ENCODE measurements at regions not wholly inside any gene's neighbourhood (a gene's known extent, or its start where the extent isn't known, plus 50 kb on each side); places are given as distances from the start of the nearest gene placed in this dataset.

DNA sequence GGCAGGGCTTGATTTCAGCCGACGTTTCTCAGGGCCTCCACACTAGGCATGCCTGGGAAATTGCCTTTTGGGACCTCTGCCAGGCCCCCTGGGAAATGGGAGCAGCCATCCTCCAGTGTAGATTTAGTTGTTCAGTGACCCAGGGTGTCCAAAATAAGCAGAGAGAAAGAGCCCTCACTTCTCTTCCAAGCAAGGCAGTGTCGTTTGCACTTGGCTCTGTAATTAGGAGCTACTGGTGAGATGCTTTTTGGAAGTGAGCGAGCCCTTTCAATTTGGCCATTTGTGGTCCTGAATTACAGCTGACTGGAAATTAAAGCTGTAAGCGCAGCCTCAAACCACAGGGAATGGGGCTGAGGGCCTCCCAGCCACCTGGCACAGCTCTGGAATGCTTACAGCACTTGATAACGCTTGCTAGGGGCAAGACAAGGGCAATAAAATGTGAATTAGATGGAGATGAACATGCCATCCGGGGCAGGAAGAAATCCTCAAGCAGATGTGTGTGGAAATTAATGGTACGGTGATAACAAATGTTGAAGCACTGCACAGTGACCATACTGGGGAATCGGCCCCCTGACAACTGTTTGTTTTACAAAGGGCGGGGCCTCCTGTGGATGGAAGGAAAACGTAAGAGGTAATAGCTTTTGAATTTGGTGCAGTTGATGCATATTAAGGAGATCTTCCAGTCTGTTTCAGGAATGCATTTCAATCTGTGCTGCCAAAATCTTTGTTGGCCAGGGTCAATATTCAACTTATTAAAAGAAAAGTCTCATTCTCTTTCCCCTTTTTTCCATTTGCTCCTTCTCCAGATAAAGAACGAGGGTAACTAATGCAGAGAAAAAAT is 173.1 kb downstream of the UXS1 start:
- no peak for DNase-seq (ENCODE audit: low read depth)
- no peak for TF ChIP-seq CTCF (conservative IDR thresholded peaks at IDR 0.05; ENCODE audit: low read depth, low read length)
- H3K4me3 ChIP-seq (ENCODE audit: low read depth, low read length), result no peak overlapping the region

DNA sequence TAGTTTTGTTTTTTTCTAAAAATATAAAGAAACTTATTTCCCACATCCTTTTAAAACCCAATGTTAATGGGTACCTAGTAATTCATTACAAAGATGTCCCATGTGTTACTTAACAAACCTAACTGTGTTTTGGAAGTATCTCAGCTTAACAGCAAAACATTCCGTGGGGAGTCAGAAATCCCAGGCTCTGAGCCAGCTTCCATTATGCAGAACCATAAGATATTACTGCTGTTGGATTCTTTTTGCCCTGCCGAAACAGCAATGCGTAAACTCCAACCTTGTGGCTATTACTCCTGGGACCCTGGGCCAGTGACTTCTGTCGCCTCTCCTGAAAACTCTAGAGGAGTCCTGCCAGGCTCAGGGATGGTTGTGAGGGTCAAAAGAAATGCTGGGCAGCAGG is 174.1 kb downstream of the UXS1 start:
- H3K4me3 ChIP-seq (ENCODE audit: low read depth, low read length), result no peak overlapping the region
- TF ChIP-seq CTCF (conservative IDR thresholded peaks at IDR 0.05; ENCODE audit: low read depth, low read length), result no peak
- DNase-seq (ENCODE audit: low read depth), result peak; percentile 40

DNA sequence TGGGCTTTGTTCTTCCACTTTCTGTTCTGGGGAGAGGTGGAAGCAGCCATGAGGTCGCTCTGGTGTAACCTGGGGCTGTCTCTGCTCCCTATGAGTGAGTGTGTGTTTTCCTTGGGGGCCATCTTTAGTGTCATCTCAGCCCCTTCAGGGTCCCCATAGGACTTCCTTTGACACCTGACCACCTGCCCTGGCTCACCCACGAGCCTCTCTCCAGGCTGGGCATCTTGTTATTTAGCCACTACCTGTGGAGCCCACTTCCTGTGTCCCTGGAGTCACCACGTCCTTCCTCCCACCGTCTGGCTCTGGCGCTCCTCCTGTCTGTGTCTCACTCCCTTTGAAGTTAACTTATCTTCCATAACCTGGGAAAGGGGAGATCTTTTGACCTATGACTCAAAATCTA is 176.0 kb downstream of the UXS1 start:
- no peak for TF ChIP-seq CTCF (conservative IDR thresholded peaks at IDR 0.05; ENCODE audit: low read depth, low read length)
- no peak overlapping the region for H3K4me3 ChIP-seq (ENCODE audit: low read depth, low read length)
- DNase-seq (ENCODE audit: low read depth), result no peak

DNA sequence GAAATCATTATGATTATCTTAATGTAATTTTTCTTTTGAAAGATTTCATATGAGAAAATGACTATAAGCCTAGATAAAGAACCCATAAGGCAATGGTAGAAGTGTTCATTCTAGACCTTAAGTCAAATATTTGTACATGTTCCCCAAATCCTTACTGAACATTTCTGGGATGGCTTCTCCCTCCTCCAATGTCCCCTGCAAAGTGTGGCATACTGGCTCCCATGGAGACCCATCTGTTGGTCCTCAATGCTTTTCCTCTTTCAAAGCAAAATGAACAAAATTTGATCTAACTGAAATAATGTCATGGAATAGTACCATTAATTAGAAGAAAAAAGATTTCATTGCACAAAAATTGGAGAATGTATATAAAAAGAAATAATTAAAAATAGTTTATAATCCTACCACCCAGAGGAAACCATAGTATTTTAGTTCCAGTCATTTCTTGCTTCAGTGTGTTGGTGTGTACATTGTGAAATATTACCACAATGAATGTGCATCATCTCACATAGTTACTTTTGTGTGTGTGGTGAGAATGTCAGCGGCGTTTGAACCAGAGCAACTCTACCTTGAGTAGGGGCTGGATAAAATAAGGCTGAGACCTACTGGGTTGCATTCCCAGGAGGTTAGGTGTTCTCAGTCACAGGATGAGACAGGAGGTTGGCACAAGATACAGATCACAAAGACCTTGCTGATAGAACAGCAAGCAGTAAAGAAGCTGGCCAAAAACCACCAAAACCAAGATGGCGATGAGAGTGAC is 181.3 kb downstream of the UXS1 start:
- DNase-seq (ENCODE audit: low read depth), result no peak
- no peak for TF ChIP-seq CTCF (conservative IDR thresholded peaks at IDR 0.05; ENCODE audit: low read depth, low read length)
- H3K4me3 ChIP-seq (ENCODE audit: low read depth, low read length), result no peak overlapping the region

DNA sequence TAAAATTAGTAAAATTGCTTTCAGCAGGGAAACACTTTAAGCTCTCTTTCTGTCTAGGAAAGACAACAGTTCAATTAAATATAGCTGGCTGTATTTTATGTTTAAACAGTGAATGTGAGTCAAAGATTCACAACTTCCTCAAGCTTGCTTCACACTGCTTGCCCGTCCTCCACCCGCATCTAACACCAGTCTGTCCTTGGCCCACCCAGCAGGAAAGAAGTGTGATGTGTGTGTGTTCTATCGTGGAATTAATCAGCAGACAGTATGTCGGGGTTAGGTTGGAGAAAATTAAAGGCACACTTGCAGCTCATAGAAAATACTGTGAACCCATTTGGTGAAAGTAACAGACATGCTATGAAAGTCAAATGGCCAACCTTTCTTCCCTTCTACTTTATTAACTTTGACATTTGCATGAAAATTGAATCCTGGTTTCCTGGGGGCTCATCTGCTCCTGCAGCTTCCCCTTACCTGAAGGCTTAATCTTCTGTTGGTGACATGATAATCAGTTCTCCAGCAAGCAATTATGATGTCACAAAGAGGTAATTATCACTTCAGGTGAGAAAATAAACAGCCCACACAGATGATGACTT is 182.0 kb downstream of the UXS1 start:
- no peak for DNase-seq (ENCODE audit: low read depth)
- no peak for TF ChIP-seq CTCF (conservative IDR thresholded peaks at IDR 0.05; ENCODE audit: low read depth, low read length)
- no peak overlapping the region for H3K4me3 ChIP-seq (ENCODE audit: low read depth, low read length)

DNA sequence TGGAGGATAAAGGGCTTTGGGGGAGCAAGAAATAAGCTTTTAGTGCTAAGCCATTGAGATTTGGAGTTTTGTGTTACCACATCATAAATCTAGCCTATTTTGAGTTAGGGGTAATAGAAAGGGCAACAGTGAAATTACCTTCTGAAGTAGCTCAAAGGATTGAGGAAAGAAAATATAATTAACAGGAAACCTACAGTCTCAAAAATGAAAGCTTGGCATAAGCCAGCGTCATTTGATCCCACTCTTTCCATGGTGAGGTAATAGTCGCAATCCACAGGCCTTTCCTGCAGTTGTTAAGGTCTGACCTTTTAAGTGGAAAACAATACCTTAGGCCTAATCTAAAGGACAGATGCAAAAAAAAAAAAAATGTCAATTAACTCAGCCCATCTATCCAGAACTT is 182.7 kb downstream of the UXS1 start:
- DNase-seq (ENCODE audit: low read depth), result peak; percentile 11
- no peak for TF ChIP-seq CTCF (conservative IDR thresholded peaks at IDR 0.05; ENCODE audit: low read depth, low read length)
- H3K4me3 ChIP-seq (ENCODE audit: low read depth, low read length), result no peak overlapping the region

All from choroid plexus epithelial cell (primary cell).